GM23338 (cell line): ENCODE measurements at regions not wholly inside any gene's neighbourhood (a gene's known extent, or its start where the extent isn't known, plus 50 kb on each side); places are given as distances from the start of the nearest gene placed in this dataset.

Source experiments
- ATAC-seq: fragments of 200-7000 bp; cut with Tn5 transposase; 3 replicates; pipeline ENCODE4 v1.9.1; 2020
- DNase-seq: peaks from one replicate; pipeline ENCODE4 v3.0.0-alpha.2; 2015; ENCODE audit warnings: low spot score
- H2AFZ ChIP-seq: fragments of 200-600 bp; sonication (generic); 2 replicates; pipeline ENCODE4 v1.8.0; 2016; ENCODE audit warnings: antibody characterized with exemption, mild to moderate bottlenecking, moderate library complexity
- H3F3A ChIP-seq: fragments of 200-600 bp; sonication (generic); replicated peaks from 2 replicates; pipeline ENCODE4 v1.8.0; 2017; ENCODE audit warnings: antibody characterized with exemption, mixed run types, low read depth
- H3K27ac ChIP-seq: fragments of 200-600 bp; sonication (generic); 2 replicates; pipeline ENCODE4 v1.6.1; 2016; ENCODE audit warnings: low read depth
- H3K27me3 ChIP-seq: fragments of 200-600 bp; sonication (generic); 2 replicates; pipeline ENCODE4 v1.8.0; 2016; ENCODE audit warnings: mild to moderate bottlenecking, mixed run types, moderate library complexity; ENCODE audit not compliant: insufficient read depth
- H3K36me3 ChIP-seq: fragments of 200-600 bp; sonication (generic); 2 replicates; pipeline ENCODE4 v1.8.0; 2016; ENCODE audit warnings: mild to moderate bottlenecking; ENCODE audit not compliant: insufficient read depth
- H3K4me1 ChIP-seq: fragments of 200-600 bp; sonication (generic); 2 replicates; pipeline ENCODE4 v1.8.0; 2016; ENCODE audit warnings: mild to moderate bottlenecking, moderate library complexity; ENCODE audit not compliant: insufficient read depth
- H3K4me2 ChIP-seq: fragments of 200-600 bp; sonication (generic); 2 replicates; pipeline ENCODE4 v1.7.1; 2017; ENCODE audit warnings: mixed run types
- H3K4me3 ChIP-seq: fragments of 200-600 bp; sonication (generic); 2 replicates; pipeline ENCODE4 v1.6.1; 2016; ENCODE audit warnings: mixed run types
- H3K79me2 ChIP-seq: fragments of 200-600 bp; sonication (generic); replicated peaks from 2 replicates; pipeline ENCODE4 v1.8.0; 2017; ENCODE audit warnings: mild to moderate bottlenecking; ENCODE audit not compliant: insufficient read depth
- H3K9me2 ChIP-seq: fragments of 200-600 bp; sonication (generic); 2 replicates; pipeline ENCODE4 v1.8.0; 2017; ENCODE audit not compliant: insufficient read depth
- H4K20me1 ChIP-seq: fragments of 200-600 bp; sonication (generic); replicated peaks from 2 replicates; pipeline ENCODE4 v1.8.0; 2017; ENCODE audit warnings: mild to moderate bottlenecking; ENCODE audit not compliant: insufficient read depth
- H3K27ac Mint-ChIP-seq: 2 replicates; pipeline ENCODE4 v1.8.0; 2020; ENCODE audit warnings: inconsistent platforms, mild to moderate bottlenecking, moderate library complexity, mixed read lengths
- H3K27me3 Mint-ChIP-seq: 3 replicates; pipeline ENCODE4 v1.8.0; 2022; ENCODE audit warnings: low read depth, mild to moderate bottlenecking, moderate library complexity, mixed read lengths, inconsistent platforms; ENCODE audit not compliant: insufficient read depth, poor library complexity
- H3K36me3 Mint-ChIP-seq: 3 replicates; pipeline ENCODE4 v1.8.0; 2021; ENCODE audit warnings: low read depth, mild to moderate bottlenecking, inconsistent platforms, moderate library complexity, mixed read lengths
- H3K4me1 Mint-ChIP-seq: 3 replicates; pipeline ENCODE4 v1.8.0; 2020; ENCODE audit warnings: mild to moderate bottlenecking, inconsistent platforms, mixed read lengths
- H3K4me3 Mint-ChIP-seq: 3 replicates; pipeline ENCODE4 v1.8.0; 2021; ENCODE audit warnings: moderate library complexity, mild to moderate bottlenecking, inconsistent platforms, mixed read lengths
- H3K9me3 Mint-ChIP-seq: 3 replicates; pipeline ENCODE4 v1.8.0; 2020; ENCODE audit warnings: moderate library complexity, mild to moderate bottlenecking, inconsistent platforms, mixed read lengths
- CREB1 ChIP-seq: fragments of 250-450 bp; sonication (Bioruptor Pico); IDR thresholded peaks from 2 replicates; pipeline ENCODE4 v1.5.0; 2020; ENCODE audit warnings: low read depth, mild to moderate bottlenecking, moderate library complexity
- CTCF ChIP-seq, 2 experiments: fragments of 200-600 bp in 1 of 2; sonication (generic) in 1 of 2; conservative IDR thresholded peaks; 2 replicates each; pipeline versions ENCODE4 v1.5.1 to v1.6.1; 2016 to 2017; ENCODE audit warnings: antibody characterized with exemption in 2 of 2, low read depth in 2 of 2, mild to moderate bottlenecking in 2 of 2, moderate library complexity in 1 of 2
- ETS1 ChIP-seq: IDR thresholded peaks from 2 replicates; pipeline ENCODE4 v1.6.1; 2016; ENCODE audit warnings: antibody characterized with exemption
- EZH2phosphoT487 ChIP-seq: fragments of 200-600 bp; sonication (generic); IDR thresholded peaks from one replicate; pipeline ENCODE4 v1.8.1; 2018; ENCODE audit warnings: antibody characterized with exemption; ENCODE audit not compliant: unreplicated experiment
- JUNB ChIP-seq: IDR thresholded peaks from one replicate; pipeline ENCODE4 v1.6.1; 2016; ENCODE audit warnings: antibody characterized with exemption; ENCODE audit not compliant: unreplicated experiment
- POLR2AphosphoS5 ChIP-seq: IDR thresholded peaks from 2 replicates; pipeline ENCODE4 v1.6.1; 2016; ENCODE audit warnings: antibody characterized with exemption, low read depth
- STAT1 ChIP-seq: IDR thresholded peaks from one replicate; pipeline ENCODE4 v1.6.1; 2016; ENCODE audit warnings: antibody characterized with exemption; ENCODE audit not compliant: unreplicated experiment
- ZNF114 ChIP-seq: fragments of 250-450 bp; sonication (Bioruptor Pico); IDR thresholded peaks from 2 replicates; pipeline ENCODE4 v1.5.0; 2020; ENCODE audit warnings: mild to moderate bottlenecking, moderate library complexity
- ZNF331 ChIP-seq: fragments of 250-450 bp; sonication (Bioruptor Pico); IDR thresholded peaks from 2 replicates; pipeline ENCODE4 v1.5.0; 2020; ENCODE audit warnings: low read depth, mild to moderate bottlenecking, moderate library complexity

- TF ChIP-seq CTCF (conservative IDR thresholded peaks at IDR 0.05; ENCODE audit: low read depth in 2 of 2), result no peak
- TF ChIP-seq JUNB, result no peak
- TF ChIP-seq EZH2phosphoT487, result no peak
Observed at GRCh38 chr1:90773812-90774211, 56.7 kb upstream of the BARHL2 start (continued).

GRCh38 chr1:90768826-90769225, 51.7 kb upstream of the BARHL2 start:
- H3K27ac Mint-ChIP-seq, result no peak overlapping the region
- DNase-seq (no peak), ATAC-seq (no peak)
- H3K36me3 Mint-ChIP-seq, result no peaks in the 10 kb centered on the region
- H3K4me3 Mint-ChIP-seq, result no peak overlapping the region
- Histone ChIP-seq H3K4me1 (no peaks in the 10 kb centered on the region), H4K20me1 (no peaks in the 10 kb centered on the region), H3K4me2 (no peak overlapping the region), H3K27me3 (no peaks in the 10 kb centered on the region), H3K27ac (no peak overlapping the region), H3K36me3 (no peaks in the 10 kb centered on the region), H2AFZ (no peak overlapping the region), H3K79me2 (no peaks in the 10 kb centered on the region), H3K9me2 (no peaks in the 10 kb centered on the region), H3K4me3 (no peak overlapping the region), H3F3A (no peaks in the 10 kb centered on the region)
- H3K9me3 Mint-ChIP-seq, result no peaks in the 10 kb centered on the region
- no peaks in the 10 kb centered on the region for H3K4me1 Mint-ChIP-seq
- TF ChIP-seq STAT1, result no peak
- TF ChIP-seq ZNF114, result no peak
- no peak for TF ChIP-seq ETS1
- TF ChIP-seq JUNB, result no peak
- TF ChIP-seq ZNF331 (CRISPR knock-in tag), result no peak
- H3K27me3 Mint-ChIP-seq, result no peaks in the 10 kb centered on the region

DNA sequence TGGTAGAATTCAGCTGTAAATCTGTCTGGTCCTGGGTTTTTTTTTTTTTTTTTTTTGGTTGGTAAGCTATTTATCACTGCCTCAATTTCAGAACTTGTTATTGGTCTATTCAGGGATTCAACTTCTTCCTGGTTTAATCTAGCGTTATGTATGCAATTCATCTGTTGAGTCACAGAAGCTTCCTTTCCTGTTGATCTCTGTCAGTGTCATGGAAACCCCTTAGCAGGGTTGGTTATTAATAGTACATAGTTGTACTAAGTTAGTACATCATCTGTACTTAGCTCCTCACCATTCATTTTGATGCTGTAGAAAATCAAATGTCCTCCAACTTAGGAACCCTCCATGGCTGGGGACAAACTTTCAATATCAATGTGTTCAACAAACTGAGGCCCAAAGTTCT, 51.0 kb upstream of the BARHL2 start:
- H3K36me3 ChIP-seq, result no peaks in the 10 kb centered on the region
- Mint-ChIP-seq H3K9me3 (no peaks in the 10 kb centered on the region), H3K27me3 (no peaks in the 10 kb centered on the region), H3K27ac (no peak overlapping the region), H3K4me3 (no peak overlapping the region), H3K36me3 (no peaks in the 10 kb centered on the region), H3K4me1 (no peaks in the 10 kb centered on the region)
- no peaks in the 10 kb centered on the region for H3K9me2 ChIP-seq
- no peaks in the 10 kb centered on the region for H3K79me2 ChIP-seq
- H3F3A ChIP-seq, result no peaks in the 10 kb centered on the region
- H4K20me1 ChIP-seq, result no peaks in the 10 kb centered on the region
- no peak overlapping the region for H3K4me3 ChIP-seq
- no peaks in the 10 kb centered on the region for H3K27me3 ChIP-seq
- DNase-seq, result no peak
- no peak overlapping the region for H3K4me2 ChIP-seq
- no peak for TF ChIP-seq CTCF (conservative IDR thresholded peaks at IDR 0.05; ENCODE audit: low read depth in 2 of 2)
- no peak for TF ChIP-seq EZH2phosphoT487
- TF ChIP-seq ZNF114, result no peak
- no peak for TF ChIP-seq JUNB
- TF ChIP-seq POLR2AphosphoS5, result no peak
- TF ChIP-seq ETS1, result no peak
- TF ChIP-seq CREB1 (CRISPR knock-in tag), result no peak
- TF ChIP-seq STAT1, result no peak
- no peak for TF ChIP-seq ZNF331 (CRISPR knock-in tag)
- H2AFZ ChIP-seq, result no peak overlapping the region
- no peak for ATAC-seq
- H3K27ac ChIP-seq, result no peak overlapping the region
- H3K4me1 ChIP-seq, result no peaks in the 10 kb centered on the region
